Type B pancreatic cell (in vitro differentiated cells): ENCODE measurements at regions not wholly inside any gene's neighbourhood (a gene's known extent, or its start where the extent isn't known, plus 50 kb on each side); places are given as distances from the start of the nearest gene placed in this dataset.

Experiments
- DNase-seq: peaks from one replicate; pipeline ENCODE4 v3.0.0; 2021; ENCODE audit warnings: mixed read lengths; ENCODE audit not compliant: unreplicated experiment; ENCODE audit errors: extremely low spot score
- H3K27ac Mint-ChIP-seq: 2 replicates; pipeline ENCODE4 v1.8.0; 2021; ENCODE audit warnings: mild to moderate bottlenecking, mixed read lengths
- H3K27me3 Mint-ChIP-seq: 2 replicates; pipeline ENCODE4 v1.8.0; 2021; ENCODE audit warnings: mixed read lengths
- H3K36me3 Mint-ChIP-seq: 2 replicates; pipeline ENCODE4 v1.8.0; 2021; ENCODE audit warnings: mixed read lengths
- H3K4me1 Mint-ChIP-seq: one replicate; pipeline ENCODE4 v1.8.0; 2021; ENCODE audit warnings: mixed read lengths; ENCODE audit not compliant: unreplicated experiment
- H3K4me3 Mint-ChIP-seq: 2 replicates; pipeline ENCODE4 v1.8.0; 2021; ENCODE audit warnings: mild to moderate bottlenecking, mixed read lengths
- H3K9me3 Mint-ChIP-seq: 2 replicates; pipeline ENCODE4 v1.8.0; 2021; ENCODE audit warnings: mixed read lengths
- TF ChIP-seq, protein P1 (sequence below): fragments of 200-600 bp; sonication (generic); conservative IDR thresholded peaks from 2 replicates; pipeline ENCODE4 v1.5.0; 2021; ENCODE audit warnings: antibody characterized with exemption, mild to moderate bottlenecking

DNA sequence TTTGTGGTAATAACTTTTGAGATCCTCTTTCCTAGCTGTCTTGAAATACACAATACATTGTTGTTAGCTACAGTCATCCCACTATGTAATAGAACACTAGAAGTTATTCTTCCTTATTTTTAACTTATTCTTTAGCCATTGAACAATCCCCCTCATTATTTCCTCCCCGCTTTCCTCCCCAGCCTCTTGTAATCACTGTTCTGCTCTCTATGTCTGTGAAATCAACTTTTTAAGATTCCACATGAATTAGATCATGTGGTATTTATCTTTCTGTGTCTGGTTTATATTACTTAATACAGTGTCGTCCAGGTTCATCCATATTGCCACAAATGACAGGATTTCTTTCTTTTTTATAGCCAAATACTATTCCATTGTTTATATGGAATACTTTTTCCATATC is 72.9 kb downstream of the SLC10A2 start:
- H3K9me3 Mint-ChIP-seq = peaks cover 5% of the 10 kb centered on the region
- H3K4me1 Mint-ChIP-seq = no peaks in the 10 kb centered on the region
- no peak overlapping the region for H3K4me3 Mint-ChIP-seq
- TF ChIP-seq, protein P1, sequence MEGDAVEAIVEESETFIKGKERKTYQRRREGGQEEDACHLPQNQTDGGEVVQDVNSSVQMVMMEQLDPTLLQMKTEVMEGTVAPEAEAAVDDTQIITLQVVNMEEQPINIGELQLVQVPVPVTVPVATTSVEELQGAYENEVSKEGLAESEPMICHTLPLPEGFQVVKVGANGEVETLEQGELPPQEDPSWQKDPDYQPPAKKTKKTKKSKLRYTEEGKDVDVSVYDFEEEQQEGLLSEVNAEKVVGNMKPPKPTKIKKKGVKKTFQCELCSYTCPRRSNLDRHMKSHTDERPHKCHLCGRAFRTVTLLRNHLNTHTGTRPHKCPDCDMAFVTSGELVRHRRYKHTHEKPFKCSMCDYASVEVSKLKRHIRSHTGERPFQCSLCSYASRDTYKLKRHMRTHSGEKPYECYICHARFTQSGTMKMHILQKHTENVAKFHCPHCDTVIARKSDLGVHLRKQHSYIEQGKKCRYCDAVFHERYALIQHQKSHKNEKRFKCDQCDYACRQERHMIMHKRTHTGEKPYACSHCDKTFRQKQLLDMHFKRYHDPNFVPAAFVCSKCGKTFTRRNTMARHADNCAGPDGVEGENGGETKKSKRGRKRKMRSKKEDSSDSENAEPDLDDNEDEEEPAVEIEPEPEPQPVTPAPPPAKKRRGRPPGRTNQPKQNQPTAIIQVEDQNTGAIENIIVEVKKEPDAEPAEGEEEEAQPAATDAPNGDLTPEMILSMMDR = no peak
- DNase-seq = no peak
- no peaks in the 10 kb centered on the region for H3K27me3 Mint-ChIP-seq
- H3K36me3 Mint-ChIP-seq = peaks cover under 1% of the 10 kb centered on the region
- H3K27ac Mint-ChIP-seq = no peak overlapping the region

DNA sequence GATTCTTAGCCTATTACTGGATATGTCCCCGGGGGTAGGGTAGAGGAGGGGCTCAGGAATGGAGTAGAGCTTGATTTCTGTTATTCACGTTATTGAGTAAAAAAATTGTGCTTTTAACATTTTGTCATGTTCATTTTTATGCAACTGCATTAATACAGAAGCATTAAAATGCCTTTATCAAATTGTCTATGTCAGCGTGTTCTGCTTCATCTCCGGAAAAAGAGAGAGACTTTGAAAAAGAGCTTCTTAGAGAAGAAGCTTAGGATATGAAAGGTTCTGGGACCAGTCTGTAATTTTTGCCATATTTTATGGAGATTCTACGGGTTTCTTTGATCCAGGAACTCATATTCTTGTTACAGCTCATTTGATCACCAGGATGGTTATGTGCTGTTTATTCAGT is 82.0 kb downstream of the SLC10A2 start:
- H3K27ac Mint-ChIP-seq = peak overlapping the region; percentile 87
- TF ChIP-seq, protein P1 = no peak
- H3K4me3 Mint-ChIP-seq = peak overlapping the region; percentile 39
- no peak for DNase-seq
- H3K4me1 Mint-ChIP-seq = peaks cover 24% of the 10 kb centered on the region
- peaks cover 19% of the 10 kb centered on the region for H3K9me3 Mint-ChIP-seq
- peaks cover 3% of the 10 kb centered on the region for H3K36me3 Mint-ChIP-seq
- no peaks in the 10 kb centered on the region for H3K27me3 Mint-ChIP-seq

GRCh38 chr13:102983496-102983895 is 82.7 kb downstream of the SLC10A2 start:
- H3K9me3 Mint-ChIP-seq = peaks cover 15% of the 10 kb centered on the region
- H3K4me3 Mint-ChIP-seq = peak overlapping the region; percentile 39
- peaks cover 24% of the 10 kb centered on the region for H3K4me1 Mint-ChIP-seq
- peaks cover 3% of the 10 kb centered on the region for H3K36me3 Mint-ChIP-seq
- no peak for DNase-seq
- TF ChIP-seq, protein P1 = no peak
- peak overlapping the region; percentile 87 for H3K27ac Mint-ChIP-seq
- no peaks in the 10 kb centered on the region for H3K27me3 Mint-ChIP-seq

- Mint-ChIP-seq H3K4me1 (peaks cover 25% of the 10 kb centered on the region), H3K4me3 (no peak overlapping the region), H3K9me3 (no peaks in the 10 kb centered on the region), H3K36me3 (no peaks in the 10 kb centered on the region), H3K27ac (no peak overlapping the region), H3K27me3 (no peaks in the 10 kb centered on the region)
- TF ChIP-seq, protein P1 = no peak
- no peak for DNase-seq
These were observed 85.8 kb downstream of the SLC10A2 start for GRCh38 chr13:102980331-102980982.

GRCh38 chr13:102978168-102978567 is 88.0 kb downstream of the SLC10A2 start:
- H3K4me1 Mint-ChIP-seq = peaks cover 32% of the 10 kb centered on the region
- H3K4me3 Mint-ChIP-seq = no peak overlapping the region
- no peak overlapping the region for H3K27ac Mint-ChIP-seq
- H3K27me3 Mint-ChIP-seq = no peaks in the 10 kb centered on the region
- DNase-seq = no peak
- H3K9me3 Mint-ChIP-seq = no peaks in the 10 kb centered on the region
- TF ChIP-seq, protein P1 = no peak
- H3K36me3 Mint-ChIP-seq = no peaks in the 10 kb centered on the region
